H1 (cell line): ENCODE measurements at regions not wholly inside any gene's neighbourhood (a gene's known extent, or its start where the extent isn't known, plus 50 kb on each side); places are given as distances from the start of the nearest gene placed in this dataset.

Experiments used
- CTCF ChIA-PET: fragments of 300-600 bp; sonication (Branson Sonifier 250); formaldehyde crosslinking; loops from one replicate; lab custom pipeline; 2021; ENCODE audit not compliant: partially characterized antibody; lab: Charles Lee
- POLR2A ChIA-PET: fragments of 300-600 bp; sonication (Branson Sonifier 250); formaldehyde crosslinking; loops from one replicate; lab custom pipeline; 2021; ENCODE audit warnings: inconsistent platforms; ENCODE audit not compliant: partially characterized antibody; lab: Charles Lee
- DNase-seq, 2 experiments: peaks; one replicate each; pipeline versions ENCODE4 v3.0.0 to v3.0.0-alpha.2; 2010 to 2022; ENCODE audit warnings: low spot score in 2 of 2, low read depth in 1 of 2, mixed read lengths in 1 of 2
- FAIRE-seq: peaks from 2 replicates; lab custom pipeline; 2011; peaks lifted over from hg19 to GRCh38; lab: Jason Lieb, UNC
- H2AFZ ChIP-seq: 2 replicates; pipeline ENCODE4 v1.8.1; 2012; ENCODE audit warnings: low read length, inconsistent platforms
- H2AK5ac ChIP-seq: 2 replicates; pipeline ENCODE4 v1.6.1; 2013; ENCODE audit warnings: low read depth, low read length
- H2BK120ac ChIP-seq: replicated peaks from 2 replicates; pipeline ENCODE3; 2013; ENCODE audit warnings: low read depth, low read length, inconsistent platforms
- H2BK12ac ChIP-seq: 2 replicates; pipeline ENCODE4 v1.6.1; 2013; ENCODE audit warnings: low read depth, low read length
- H2BK15ac ChIP-seq: 2 replicates; pipeline ENCODE4 v1.6.1; 2013; ENCODE audit warnings: low read length
- H2BK20ac ChIP-seq: 2 replicates; pipeline ENCODE4 v1.6.1; 2013; ENCODE audit warnings: low read length
- H2BK5ac ChIP-seq: 2 replicates; pipeline ENCODE4 v1.6.1; 2013; ENCODE audit warnings: low read depth, low read length
- H3K14ac ChIP-seq: 2 replicates; pipeline ENCODE4 v1.6.1; 2013; ENCODE audit warnings: inconsistent platforms; ENCODE audit not compliant: insufficient read length
- H3K18ac ChIP-seq: 2 replicates; pipeline ENCODE4 v1.6.1; 2013; ENCODE audit warnings: low read length; ENCODE audit errors: extremely low read depth
- H3K23ac ChIP-seq: 2 replicates; pipeline ENCODE4 v1.6.1; 2013; ENCODE audit warnings: inconsistent platforms; ENCODE audit not compliant: insufficient read length
- H3K23me2 ChIP-seq: 2 replicates; pipeline ENCODE4 v1.6.1; 2013; ENCODE audit warnings: low read depth, low read length
- H3K27ac ChIP-seq: 2 replicates; pipeline ENCODE4 v1.6.1; 2011; ENCODE audit warnings: low read depth, low read length, inconsistent platforms
- H3K27me3 ChIP-seq, 4 experiments: replicated peaks in 1 of 4; 1 replicate in 1 of 4; 2 replicates in 3 of 4; pipeline versions ENCODE4 v1.6.1 to v1.8.1; 2011 to 2013; ENCODE audit warnings: low read length in 3 of 4, mild to moderate bottlenecking in 3 of 4, inconsistent platforms in 2 of 4, mixed read lengths in 2 of 4, moderate library complexity in 1 of 4; ENCODE audit not compliant: control insufficient read depth in 3 of 4, insufficient read depth in 3 of 4; ENCODE audit errors: extremely low read depth in 1 of 4
- H3K36me3 ChIP-seq, 4 experiments: 2 replicates each; pipeline versions ENCODE4 v1.6.1 to v1.8.1; 2011 to 2013; ENCODE audit warnings: mild to moderate bottlenecking in 4 of 4, low read length in 3 of 4, moderate library complexity in 2 of 4, control low read depth in 1 of 4, inconsistent platforms in 1 of 4; ENCODE audit not compliant: insufficient read depth in 4 of 4, control insufficient read depth in 2 of 4
- H3K4ac ChIP-seq: replicated peaks from 2 replicates; pipeline ENCODE3; 2013; ENCODE audit warnings: low read length, low read depth, mixed read lengths, inconsistent platforms; ENCODE audit not compliant: insufficient read length
- H3K4me1 ChIP-seq, 4 experiments: replicated peaks in 1 of 4; 1 replicate in 1 of 4; 2 replicates in 3 of 4; pipeline versions ENCODE4 v1.6.1 to v1.8.1; 2011 to 2013; ENCODE audit warnings: low read length in 3 of 4, inconsistent platforms in 2 of 4, mixed read lengths in 1 of 4; ENCODE audit not compliant: insufficient read depth in 4 of 4, control insufficient read depth in 3 of 4
- H3K4me2 ChIP-seq, 2 experiments: 2 replicates each; pipeline versions ENCODE4 v1.6.1 to v1.8.1; 2011 to 2013; ENCODE audit warnings: low read depth in 2 of 2, low read length in 2 of 2, control low read depth in 1 of 2, inconsistent platforms in 1 of 2, mild to moderate bottlenecking in 1 of 2; ENCODE audit not compliant: insufficient read depth in 1 of 2
- H3K4me3 ChIP-seq, 4 experiments: fragments of 200-600, 300-600 bp in 1 of 4; sonication (generic), shearing (Covaris generic), sonication (Bioruptor Twin) in 1 of 4; 2 replicates each; pipeline versions ENCODE4 v1.5.1 to v1.8.1; 2011 to 2016; ENCODE audit warnings: low read length in 4 of 4, low read depth in 3 of 4, control low read depth in 2 of 4, inconsistent platforms in 2 of 4, mild to moderate bottlenecking in 2 of 4, mixed read lengths in 1 of 4, moderate library complexity in 1 of 4; ENCODE audit not compliant: insufficient read depth in 2 of 4; ENCODE audit errors: extremely low read depth in 1 of 4
- H3K56ac ChIP-seq: replicated peaks from 2 replicates; pipeline ENCODE3; 2013; ENCODE audit warnings: low read depth, mild to moderate bottlenecking, mixed read lengths, low read length, inconsistent platforms; ENCODE audit not compliant: insufficient read length
- H3K79me1 ChIP-seq: 2 replicates; pipeline ENCODE4 v1.6.1; 2013; ENCODE audit warnings: low read depth, low read length, control low read depth
- H3K79me2 ChIP-seq, 2 experiments: 2 replicates each; pipeline versions ENCODE4 v1.6.1 to v1.8.1; 2012 to 2013; ENCODE audit warnings: low read length in 2 of 2, mild to moderate bottlenecking in 2 of 2, inconsistent platforms in 1 of 2; ENCODE audit not compliant: insufficient read depth in 2 of 2, control insufficient read depth in 1 of 2
- H3K9ac ChIP-seq, 4 experiments: replicated peaks in 1 of 4; 1 replicate in 1 of 4; 2 replicates in 3 of 4; pipeline versions ENCODE4 v1.6.1 to v1.8.1; 2011 to 2013; ENCODE audit warnings: low read depth in 3 of 4, low read length in 3 of 4, control low read depth in 2 of 4, mild to moderate bottlenecking in 2 of 4, moderate library complexity in 2 of 4, inconsistent platforms in 1 of 4; ENCODE audit errors: extremely low read depth in 1 of 4
- H3K9me3 ChIP-seq, 2 experiments: 2 replicates each; pipeline versions ENCODE4 v1.6.1 to v1.8.1; 2012 to 2013; ENCODE audit warnings: mild to moderate bottlenecking in 2 of 2, moderate library complexity in 2 of 2, control low read depth in 1 of 2, inconsistent platforms in 1 of 2, low read depth in 1 of 2, low read length in 1 of 2, mixed read lengths in 1 of 2; ENCODE audit not compliant: insufficient read depth in 2 of 2
- H4K20me1 ChIP-seq, 2 experiments: replicated peaks in 1 of 2; 2 replicates each; pipeline versions ENCODE3 to v1.8.1; 2011 to 2013; ENCODE audit warnings: inconsistent platforms in 2 of 2, low read length in 2 of 2, mild to moderate bottlenecking in 1 of 2; ENCODE audit not compliant: insufficient read depth in 2 of 2, control insufficient read depth in 1 of 2
- H4K5ac ChIP-seq: 2 replicates; pipeline ENCODE4 v1.6.1; 2013; ENCODE audit warnings: low read length, low read depth, mixed read lengths, inconsistent platforms; ENCODE audit not compliant: insufficient read length
- H4K8ac ChIP-seq: 2 replicates; pipeline ENCODE4 v1.8.0; 2013; ENCODE audit warnings: mild to moderate bottlenecking, moderate library complexity, low read length, inconsistent platforms; ENCODE audit not compliant: insufficient read depth; ENCODE audit errors: extremely low read depth
- H4K91ac ChIP-seq: replicated peaks from 2 replicates; pipeline ENCODE3; 2013; ENCODE audit warnings: low read length, mixed read lengths, inconsistent platforms; ENCODE audit not compliant: insufficient read length
- CHD2 ChIP-seq: IDR thresholded peaks from 2 replicates; pipeline ENCODE4 v1.6.1; 2012; ENCODE audit warnings: low read length, improper control_type of control experiment
- POLR2AphosphoS5 ChIP-seq: IDR thresholded peaks from 2 replicates; pipeline ENCODE4 v1.6.1; 2011; ENCODE audit warnings: low read depth, low read length
- SP2 ChIP-seq: IDR thresholded peaks from 2 replicates; pipeline ENCODE4 v1.6.1; 2012; ENCODE audit warnings: mild to moderate bottlenecking, low read length, inconsistent platforms
- WGBS, 2 experiments: shearing (Covaris generic) in 1 of 2; methylation state at CpG; one replicate each; pipeline versions ENCODE4 v1.1.6 to v1.1.7; 2013 to 2015; ENCODE audit warnings: low lambda C conversion rate in 2 of 2, mixed read lengths in 2 of 2, inconsistent platforms in 1 of 2, low coverage in 1 of 2, missing lambda C conversion rate in 1 of 2; ENCODE audit not compliant: insufficient replicate concordance in 2 of 2, insufficient coverage in 1 of 2, insufficient read length in 1 of 2; ENCODE audit errors: extremely low coverage in 1 of 2, missing lambda C conversion rate in 1 of 2; 5-methylcytosine and 5-hydroxymethylcytosine counted together

DNA sequence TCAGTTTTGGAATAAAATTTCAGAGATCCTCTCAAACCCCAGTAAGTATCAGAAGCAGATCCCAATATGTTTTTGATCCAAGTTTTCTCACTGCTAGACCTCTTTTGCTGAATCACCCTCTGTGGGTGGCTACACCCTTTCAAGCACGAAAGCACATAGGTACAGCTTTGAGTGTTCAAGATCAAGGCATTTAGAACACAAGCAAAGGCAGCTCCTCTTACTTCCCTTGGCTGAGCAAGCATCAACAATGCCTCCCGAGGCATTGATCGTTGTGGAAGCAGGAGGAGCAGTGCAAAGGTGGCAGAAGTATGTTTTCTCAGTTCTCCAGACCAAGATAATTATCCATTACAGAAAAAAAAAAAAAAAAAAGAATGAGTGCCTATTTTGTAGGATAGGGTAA lies 72.0 kb upstream of the TSPAN7 start:
- H3K4ac ChIP-seq = no peak overlapping the region
- no peak overlapping the region for H4K91ac ChIP-seq
- no peak overlapping the region for H3K18ac ChIP-seq
- CTCF ChIA-PET = no interaction called here
- H3K56ac ChIP-seq = no peak overlapping the region
- H3K9ac ChIP-seq = no peak overlapping the region
- H2BK12ac ChIP-seq = no peak overlapping the region
- DNase-seq (no peak), FAIRE-seq (no peak)
- no peak overlapping the region for H3K4me3 ChIP-seq
- H3K4me1 ChIP-seq = no peaks in the 10 kb centered on the region
- no peak overlapping the region for H3K4me2 ChIP-seq
- H2BK15ac ChIP-seq = no peak overlapping the region
- H4K20me1 ChIP-seq = no peaks in the 10 kb centered on the region
- H4K8ac ChIP-seq = no peak overlapping the region
- no peaks in the 10 kb centered on the region for H3K36me3 ChIP-seq
- no peaks in the 10 kb centered on the region for H3K23me2 ChIP-seq
- H2BK20ac ChIP-seq = no peak overlapping the region
- H3K27ac ChIP-seq = no peak overlapping the region
- no peaks in the 10 kb centered on the region for H3K27me3 ChIP-seq
- no peak overlapping the region for H4K5ac ChIP-seq
- POLR2A ChIA-PET = no interaction called here
- no peak overlapping the region for H2BK5ac ChIP-seq
- H3K14ac ChIP-seq = no peak overlapping the region
- no peak overlapping the region for H2AFZ ChIP-seq
- no peak overlapping the region for H2BK120ac ChIP-seq
- no peaks in the 10 kb centered on the region for H3K79me2 ChIP-seq
- no peak overlapping the region for H2AK5ac ChIP-seq
- no peaks in the 10 kb centered on the region for H3K9me3 ChIP-seq
- WGBS, 2 experiments = 88% methylated on average over 2 of the region's 3 CpGs; no CpG with 5 or more reads in 1 of the 2 experiments
- no peaks in the 10 kb centered on the region for H3K79me1 ChIP-seq
- H3K23ac ChIP-seq = no peak overlapping the region
- no peak for TF ChIP-seq SP2
- no peak for TF ChIP-seq CHD2
- no peak for TF ChIP-seq POLR2AphosphoS5
